HG02943 (cell line): ENCODE measurements at regions not wholly inside any gene's neighbourhood (a gene's known extent, or its start where the extent isn't known, plus 50 kb on each side); places are given as distances from the start of the nearest gene placed in this dataset.

Experiments used
- ATAC-seq: cut with Tn5 transposase; IDR thresholded peaks from one replicate; pipeline ENCODE4 v1.9.1; 2021; ENCODE audit warnings: mild to moderate bottlenecking, low read depth, moderate library complexity; ENCODE audit not compliant: unreplicated experiment

DNA sequence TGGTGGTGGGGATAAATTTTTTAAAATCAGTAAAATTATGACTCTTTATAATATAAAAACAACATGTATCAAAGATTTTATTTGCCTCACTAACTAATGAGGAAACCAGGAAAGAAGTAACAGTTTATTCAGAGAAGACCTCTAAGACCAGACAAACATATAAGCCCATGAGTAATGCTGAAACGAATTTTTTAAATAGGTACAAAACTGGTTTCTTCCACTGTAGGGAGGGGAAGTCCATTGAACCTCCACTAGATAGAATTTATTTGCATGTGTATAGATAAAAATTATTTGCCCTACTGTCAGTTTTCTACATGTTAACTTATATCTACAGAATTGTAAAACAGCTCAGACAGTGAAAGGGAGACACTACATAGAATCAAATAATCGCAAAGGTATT is 86.8 kb downstream of the ZC3H11B start:
- no peak for ATAC-seq

DNA sequence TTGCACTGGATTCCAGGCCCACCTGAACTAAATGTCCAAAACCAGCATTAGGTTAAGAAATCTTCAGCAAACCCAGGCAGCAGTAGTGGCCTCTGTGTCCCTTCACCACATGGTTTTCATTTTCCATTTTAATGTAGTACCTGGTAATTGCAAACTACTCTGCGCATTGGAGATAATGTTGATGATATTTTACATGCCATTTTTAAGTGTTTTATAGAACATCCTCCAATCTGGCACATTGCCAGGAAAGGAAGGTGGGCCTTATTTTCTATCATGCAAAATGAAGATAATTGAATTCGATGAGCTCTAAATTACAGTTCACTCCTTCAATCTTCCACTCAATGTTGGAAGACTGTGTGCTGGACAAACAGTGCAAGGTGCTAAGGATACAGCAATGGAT is 89.5 kb downstream of the ZC3H11B start:
- no peak for ATAC-seq

DNA sequence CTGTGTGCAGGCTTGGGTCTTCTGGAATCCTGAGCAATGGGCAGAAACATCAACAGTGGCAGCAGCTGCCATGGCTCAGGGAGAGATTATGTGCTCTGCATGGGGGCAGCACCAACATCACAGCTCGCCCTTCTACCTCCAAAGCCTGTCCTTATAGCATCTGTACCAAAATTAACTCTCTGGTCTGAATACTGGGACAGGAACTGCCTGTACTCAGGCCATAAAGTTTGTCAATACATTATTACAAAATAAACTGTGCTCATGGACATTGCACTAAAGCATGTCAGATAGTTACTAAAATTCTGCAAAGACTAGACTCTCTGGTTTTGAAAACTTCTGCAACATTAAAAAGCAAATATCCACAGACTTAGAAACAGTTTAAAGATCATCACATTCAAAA is 91.6 kb downstream of the ZC3H11B start:
- no peak for ATAC-seq

DNA sequence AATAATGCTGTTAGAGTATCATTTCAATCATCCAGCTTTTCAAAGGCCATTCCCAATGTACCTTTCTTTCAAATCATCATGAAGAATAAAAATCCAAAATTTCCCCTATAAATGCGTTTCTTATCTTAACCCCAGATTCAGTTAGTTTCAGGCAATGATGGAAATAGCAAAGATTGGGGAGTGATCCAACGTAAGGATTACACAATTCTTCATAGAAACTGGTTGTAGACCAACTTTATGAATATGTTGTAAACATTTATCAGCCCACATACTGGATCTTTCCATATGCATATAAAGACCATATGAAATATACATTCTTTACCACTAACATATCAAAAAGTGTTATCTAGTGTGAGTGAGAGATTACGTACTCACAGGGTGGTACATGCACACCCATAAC is 92.7 kb downstream of the ZC3H11B start:
- no peak for ATAC-seq

DNA sequence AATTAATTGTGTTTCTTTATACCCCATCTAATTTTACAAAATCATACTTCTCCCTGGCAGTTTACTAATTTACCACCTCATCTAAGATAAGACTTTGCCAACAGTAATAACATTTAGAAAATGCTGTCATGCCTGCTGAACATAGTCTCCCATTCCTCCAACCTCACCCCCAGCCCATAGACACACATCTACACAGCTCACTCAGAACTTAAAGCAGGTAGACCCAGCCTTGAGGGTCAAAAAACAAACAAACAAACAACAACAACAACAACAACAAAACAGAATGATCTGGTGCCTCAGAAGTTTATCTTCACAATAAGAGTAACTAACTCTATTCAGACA is 94.0 kb downstream of the ZC3H11B start:
- no peak for ATAC-seq

DNA sequence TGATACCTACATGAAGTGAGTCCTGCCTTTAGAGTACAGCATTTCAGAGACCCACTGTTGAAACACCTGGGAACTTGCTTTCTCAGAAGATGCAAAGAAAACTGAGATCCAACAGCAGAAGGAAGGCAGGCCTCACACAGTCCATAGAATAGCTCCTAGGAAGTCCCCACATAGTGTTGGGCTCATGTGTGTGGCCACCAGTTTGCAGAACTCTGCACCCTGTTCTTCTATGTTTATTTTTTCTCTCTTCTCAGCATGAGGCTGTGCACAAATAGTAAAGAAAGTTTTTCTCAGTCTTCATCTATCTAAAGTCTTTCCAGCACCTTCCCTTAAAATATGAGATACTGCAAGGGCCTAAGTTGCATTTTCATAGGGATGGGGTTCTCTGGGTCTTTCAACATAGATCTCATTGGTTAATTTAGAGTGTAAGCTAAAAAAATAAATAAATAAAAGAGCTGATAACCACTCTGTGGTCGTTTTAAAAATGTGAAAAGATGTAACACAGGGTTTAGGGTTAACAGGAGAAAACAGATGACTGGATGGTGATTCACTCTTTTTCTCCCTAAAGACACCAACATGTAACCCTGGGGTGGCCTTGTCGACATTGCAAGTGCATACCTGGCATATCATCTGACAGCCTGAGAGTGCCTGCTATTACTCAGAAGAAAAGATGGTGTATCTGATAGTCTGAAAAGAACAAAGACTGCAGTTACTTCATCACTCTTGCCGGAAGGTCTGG is 94.6 kb downstream of the ZC3H11B start:
- ATAC-seq, result no peak

DNA sequence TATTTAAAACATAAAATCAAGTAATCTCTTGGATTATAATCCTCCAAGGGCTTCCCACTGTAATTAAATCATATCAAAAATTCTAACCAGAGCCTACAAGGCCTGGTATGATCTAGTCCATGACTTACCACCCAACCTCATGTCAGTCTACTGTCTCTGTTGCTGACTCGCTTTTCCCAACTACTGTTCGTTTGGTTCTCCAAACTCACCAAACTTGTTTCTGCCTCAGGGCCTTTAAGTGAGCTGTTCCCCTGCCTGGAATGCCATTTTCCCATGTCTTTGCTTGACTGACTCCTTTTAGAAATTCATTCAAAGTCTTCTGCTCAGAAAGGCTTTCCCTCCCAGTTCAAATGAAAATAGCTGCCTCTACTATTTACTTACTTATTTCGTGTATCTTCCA is 95.9 kb downstream of the ZC3H11B start:
- no peak for ATAC-seq

DNA sequence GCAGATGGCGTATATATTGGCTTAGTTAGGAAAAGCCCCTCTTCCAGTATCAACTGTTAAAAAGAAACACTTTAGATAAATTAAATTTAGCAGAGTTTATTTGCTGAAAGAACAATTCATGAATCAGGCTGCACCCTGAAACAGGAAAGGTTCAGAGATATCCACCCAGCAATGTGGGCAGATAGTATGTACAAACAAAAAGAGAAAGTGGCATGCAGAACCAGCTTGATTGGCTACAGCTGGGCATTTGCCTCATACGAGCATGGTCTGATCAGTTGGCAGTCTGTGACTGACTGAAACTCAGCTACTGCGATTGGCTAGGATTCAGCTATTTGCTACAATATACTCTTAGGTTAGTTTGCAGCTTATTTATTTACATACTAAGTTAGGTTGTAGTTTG is 98.2 kb downstream of the ZC3H11B start:
- no peak for ATAC-seq

DNA sequence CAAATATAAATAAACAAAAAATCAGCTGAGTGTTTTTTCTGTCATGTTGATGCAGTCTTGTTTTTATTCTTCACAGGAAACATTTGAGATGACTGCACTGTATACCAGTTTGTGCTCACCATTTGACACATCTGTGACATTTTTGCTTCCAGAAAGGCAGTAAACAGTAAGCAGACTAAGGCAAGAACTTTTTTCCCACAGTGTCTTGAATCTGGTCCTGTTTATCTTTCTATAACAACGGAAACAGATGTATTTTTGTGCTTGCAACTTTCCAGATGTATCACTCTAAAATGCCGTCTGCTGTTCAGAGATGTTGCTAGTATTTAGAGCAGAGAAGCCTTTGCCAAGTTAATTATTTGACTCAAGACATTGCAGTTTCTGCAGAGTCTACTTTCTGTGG is 105.5 kb downstream of the ZC3H11B start:
- no peak for ATAC-seq

DNA sequence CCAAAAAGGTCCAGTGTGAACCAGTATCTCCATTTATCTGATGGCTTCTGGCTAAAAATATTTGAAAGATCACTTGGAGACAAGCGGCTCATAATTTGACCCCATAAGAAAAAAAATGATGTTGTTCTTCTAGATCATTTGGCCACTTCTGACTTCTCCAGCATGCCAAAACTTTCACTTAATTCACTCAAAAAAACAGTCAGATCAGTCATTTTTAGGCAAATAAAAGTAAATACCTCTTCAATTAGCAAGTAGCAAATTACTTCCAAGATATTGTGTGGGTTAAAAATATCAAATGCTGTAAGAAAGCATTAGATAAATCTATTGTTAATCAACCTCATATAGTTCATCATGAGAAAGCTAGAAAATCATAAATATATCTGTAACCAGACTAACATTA is 106.0 kb downstream of the ZC3H11B start:
- ATAC-seq, result no peak

DNA sequence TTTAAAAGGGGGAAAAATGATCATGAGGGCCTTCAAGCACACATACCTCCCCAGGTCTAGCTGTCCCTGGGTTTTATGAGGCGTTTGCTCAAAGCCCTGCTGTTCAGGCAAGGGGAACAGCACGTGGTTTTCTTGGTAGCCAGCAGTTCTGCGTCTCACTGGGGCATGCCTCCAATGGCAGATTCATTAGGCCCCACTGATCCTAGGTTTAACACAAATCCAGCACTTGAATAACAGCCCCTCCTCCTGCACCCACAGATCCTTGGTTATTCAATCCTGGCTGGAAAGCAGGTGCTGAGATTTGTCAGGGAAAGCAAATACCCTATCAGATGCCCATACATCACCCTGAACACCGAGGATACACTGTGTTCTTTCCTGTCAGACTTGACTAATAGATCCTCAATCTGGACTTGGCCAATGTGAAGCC is 106.4 kb downstream of the ZC3H11B start:
- ATAC-seq, result no peak

DNA sequence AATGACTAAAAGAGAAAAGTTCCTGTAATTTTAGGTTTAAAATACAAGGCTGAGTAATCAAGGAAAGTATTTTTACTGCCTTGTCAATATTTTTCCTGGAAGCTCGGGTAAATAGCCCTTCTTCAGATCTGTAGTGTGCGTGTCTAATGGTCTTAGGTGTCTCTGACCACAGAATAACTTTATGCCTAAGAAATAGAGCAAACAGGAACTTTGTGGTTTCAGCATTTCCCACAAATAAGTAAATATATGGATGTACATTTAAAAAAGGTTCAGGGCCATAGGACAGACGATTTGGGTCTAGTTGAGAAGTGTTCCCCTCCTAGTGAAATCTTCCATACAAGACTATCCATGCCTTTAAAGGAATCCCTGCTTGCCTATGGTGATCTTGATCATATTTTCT is 107.0 kb downstream of the ZC3H11B start:
- no peak for ATAC-seq

DNA sequence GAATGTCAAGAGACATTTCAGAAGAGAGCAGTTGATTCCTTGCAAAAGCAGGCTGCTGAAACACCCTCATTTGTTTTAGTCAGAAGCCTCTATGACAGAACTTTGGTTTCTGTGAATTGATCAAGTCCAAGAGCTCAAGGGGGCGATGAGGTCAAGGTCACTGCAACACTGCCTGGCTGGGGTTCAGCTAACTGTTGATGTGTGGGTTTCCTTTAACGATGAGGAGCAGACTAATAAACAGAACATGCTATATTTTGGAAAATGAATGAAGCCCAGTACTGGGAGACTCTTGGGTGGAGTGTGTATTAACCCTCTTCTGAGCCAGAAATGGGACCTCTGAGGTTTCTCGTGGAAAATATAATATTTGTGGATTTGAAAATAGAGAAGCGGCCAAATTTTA is 109.3 kb downstream of the ZC3H11B start:
- ATAC-seq, result no peak

DNA sequence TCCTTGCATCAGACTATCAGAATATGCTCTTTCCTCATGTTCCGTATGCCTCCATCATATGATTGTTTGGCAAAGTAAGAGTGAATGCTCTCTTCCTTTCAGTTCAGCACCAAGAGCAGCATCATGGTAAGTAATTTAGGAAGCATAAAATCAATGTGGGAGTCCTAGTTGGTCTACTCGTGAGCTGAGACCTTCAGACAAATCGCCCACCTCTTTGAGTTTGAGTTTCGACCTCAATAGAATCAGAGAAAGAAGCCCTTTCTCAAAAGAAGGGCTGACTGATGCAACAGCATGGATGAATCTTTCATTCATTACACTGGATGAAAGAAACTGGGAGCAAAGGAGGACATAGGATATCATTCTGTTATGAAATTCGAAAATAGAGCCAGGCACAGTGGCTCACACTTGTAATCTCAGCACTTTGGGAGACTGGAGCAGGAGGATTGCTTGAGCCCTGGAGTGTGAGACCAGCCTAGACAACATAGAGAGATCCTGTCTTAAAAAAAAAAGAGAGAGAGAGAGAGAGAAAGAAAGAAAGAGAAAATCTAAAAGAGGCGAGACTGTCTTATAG is 112.5 kb downstream of the ZC3H11B start:
- ATAC-seq, result no peak

DNA sequence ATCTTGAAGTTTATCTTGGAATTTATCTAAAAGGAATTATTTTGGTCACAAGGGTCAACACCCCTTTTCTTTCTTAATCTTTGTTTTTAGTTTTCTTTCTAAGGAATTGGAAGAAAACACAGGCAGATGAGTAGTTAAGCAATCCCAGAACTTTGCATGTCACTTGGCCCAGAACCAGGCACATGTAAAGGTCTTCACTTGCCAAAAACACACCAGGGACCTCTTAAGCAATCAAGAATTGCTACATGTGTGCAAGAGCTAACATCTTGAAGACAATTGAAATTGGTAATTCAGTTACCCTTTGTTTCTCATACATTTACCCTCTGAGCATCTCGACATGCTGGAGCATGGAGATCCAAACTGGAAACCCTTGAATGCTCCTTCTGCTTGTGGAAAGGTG is 114.2 kb downstream of the ZC3H11B start:
- no peak for ATAC-seq

DNA sequence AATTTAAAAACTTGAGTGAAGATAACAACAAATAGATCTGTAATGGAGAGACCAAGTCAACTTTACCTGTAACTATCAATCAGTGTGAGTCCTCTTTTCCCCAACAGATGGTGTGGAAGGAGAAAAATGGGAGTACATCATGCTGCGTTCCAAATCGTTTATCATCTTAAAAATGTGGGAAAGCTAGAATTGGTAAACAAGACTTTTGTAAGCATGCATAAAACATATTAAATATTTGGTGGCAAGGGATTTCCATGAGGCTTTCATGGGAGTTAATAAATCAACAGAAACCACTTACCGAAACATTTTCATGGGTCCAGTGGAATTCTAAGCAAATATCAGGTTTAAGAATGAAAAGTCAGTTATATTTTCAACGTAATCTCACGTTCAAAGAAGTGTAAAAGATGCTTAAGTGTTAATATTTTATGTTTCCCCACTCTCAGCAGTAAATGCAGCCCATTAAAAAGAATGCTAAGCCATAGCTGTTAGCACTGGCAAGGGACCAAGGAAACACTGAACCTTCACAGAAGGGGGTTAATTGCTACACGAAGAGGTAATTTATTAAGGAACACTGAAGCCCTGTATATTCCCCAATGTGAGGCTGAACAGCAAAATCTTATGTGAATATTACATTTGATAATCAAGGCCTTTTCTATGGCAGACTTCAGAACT is 117.0 kb downstream of the ZC3H11B start:
- ATAC-seq, result no peak

DNA sequence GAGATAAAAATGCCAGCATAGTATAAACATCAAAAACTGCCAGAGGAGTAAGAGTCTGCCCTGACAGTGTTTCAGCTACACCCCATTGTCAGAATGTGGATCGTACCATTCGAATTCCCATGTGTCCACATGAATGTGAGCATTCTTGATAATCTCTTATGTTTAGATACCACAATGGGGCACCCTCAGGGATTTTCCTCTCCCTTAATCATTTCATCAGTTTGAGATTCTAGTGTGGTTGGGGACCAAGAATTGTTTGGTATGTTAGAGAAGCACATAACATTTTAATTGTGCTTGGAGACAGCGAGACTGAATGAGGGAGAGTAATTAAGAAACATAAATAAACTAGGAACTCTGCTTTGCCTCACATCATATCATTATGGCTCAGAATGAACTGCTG is 120.2 kb downstream of the ZC3H11B start:
- no peak for ATAC-seq

DNA sequence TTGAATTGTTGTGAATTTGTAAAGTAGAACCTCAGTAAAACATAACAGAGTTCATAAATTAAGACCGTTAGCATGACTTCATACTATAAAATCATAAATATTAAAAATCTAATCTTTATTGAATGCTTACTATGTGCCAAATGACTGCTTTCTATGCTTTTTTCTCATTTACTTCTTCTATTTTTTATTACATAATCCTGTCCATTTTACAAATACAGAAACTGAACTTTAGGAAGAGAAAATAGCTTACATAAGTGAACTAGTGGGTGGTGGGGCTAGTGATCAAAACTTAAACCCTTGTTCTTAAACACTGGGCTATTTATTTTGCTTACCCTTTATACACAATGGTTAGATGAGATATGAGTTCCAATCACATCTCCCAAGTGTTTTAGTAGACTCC is 122.3 kb downstream of the ZC3H11B start:
- no peak for ATAC-seq

DNA sequence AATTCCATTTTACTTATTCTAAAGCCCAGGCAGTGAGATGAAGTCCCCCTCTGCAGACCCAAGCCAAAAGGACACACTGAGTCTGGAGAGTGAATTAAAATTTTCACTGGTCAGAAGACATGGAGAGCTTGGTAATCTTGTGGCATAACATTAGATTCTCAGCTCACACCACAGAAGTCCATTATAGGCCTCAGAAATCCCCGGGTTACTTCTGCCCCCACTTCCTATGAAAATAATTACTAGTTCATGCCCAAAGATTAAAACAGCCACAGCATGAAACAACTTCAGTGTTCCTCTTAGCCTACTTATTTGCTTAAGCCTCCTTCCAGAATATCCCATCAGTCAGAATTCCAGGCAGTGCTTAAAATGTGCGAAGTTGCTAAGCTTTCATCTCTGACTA is 123.3 kb downstream of the ZC3H11B start:
- no peak for ATAC-seq

DNA sequence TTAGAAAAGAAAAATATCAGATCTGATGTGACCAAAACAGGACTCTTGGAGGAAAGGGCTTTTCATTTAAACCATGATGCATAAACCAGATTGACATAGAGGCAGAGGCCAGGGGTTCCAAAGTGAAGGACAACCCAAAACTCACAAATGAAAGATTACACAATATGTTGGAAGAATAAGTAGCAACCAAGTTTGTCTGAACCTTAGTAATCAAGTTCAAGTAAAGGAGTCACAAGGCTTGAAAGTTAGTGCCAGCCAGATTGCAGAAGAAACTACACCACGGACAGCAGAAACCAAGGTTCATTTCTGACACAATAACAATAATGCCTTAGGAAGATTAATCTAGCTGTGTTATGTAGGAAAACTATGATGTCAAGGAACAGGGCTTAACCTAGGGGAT is 124.6 kb downstream of the ZC3H11B start:
- ATAC-seq, result no peak

DNA sequence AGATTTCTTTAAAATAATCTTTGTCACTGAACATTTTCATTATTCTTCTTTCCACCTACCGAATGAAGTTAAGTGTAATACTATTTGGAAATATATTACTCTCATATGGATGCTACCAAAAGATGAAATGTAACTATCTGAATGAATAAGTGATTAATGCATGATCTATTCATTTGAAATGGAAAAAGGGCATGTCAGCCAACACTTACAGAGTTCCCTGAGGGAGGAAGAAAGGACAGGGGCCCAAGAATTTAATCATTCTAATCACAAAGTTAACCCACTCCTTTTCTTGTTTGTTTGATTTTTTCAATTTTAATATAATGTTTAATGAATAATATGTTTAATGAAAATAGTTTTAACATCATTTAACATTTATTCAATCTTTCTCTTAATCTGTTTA is 129.4 kb downstream of the ZC3H11B start:
- no peak for ATAC-seq

DNA sequence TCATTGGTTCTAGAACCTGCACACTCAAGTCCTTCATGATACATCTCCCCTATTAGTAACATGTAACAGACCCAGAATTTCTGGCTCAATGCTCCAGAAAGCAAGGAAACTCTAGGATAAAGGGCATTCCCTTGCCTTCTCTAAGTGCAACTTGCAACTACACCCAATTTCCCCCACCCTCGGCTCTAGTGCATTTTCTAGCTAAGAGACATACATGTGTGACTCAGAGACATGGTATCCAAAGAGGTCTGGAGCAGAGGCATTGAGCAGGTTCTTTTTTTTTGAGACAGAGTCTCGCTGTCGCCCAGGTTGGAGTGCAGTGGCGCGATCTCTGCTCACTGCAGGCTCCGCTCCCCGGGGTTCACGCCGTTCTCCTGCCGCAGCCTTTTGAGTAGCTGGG is 132.9 kb downstream of the ZC3H11B start:
- no peak for ATAC-seq
